ENCODE measurements at regions not wholly inside any gene's neighbourhood (a gene's known extent, or its start where the extent isn't known, plus 50 kb on each side); places are given as distances from the start of the nearest gene placed in this dataset.

DNA sequence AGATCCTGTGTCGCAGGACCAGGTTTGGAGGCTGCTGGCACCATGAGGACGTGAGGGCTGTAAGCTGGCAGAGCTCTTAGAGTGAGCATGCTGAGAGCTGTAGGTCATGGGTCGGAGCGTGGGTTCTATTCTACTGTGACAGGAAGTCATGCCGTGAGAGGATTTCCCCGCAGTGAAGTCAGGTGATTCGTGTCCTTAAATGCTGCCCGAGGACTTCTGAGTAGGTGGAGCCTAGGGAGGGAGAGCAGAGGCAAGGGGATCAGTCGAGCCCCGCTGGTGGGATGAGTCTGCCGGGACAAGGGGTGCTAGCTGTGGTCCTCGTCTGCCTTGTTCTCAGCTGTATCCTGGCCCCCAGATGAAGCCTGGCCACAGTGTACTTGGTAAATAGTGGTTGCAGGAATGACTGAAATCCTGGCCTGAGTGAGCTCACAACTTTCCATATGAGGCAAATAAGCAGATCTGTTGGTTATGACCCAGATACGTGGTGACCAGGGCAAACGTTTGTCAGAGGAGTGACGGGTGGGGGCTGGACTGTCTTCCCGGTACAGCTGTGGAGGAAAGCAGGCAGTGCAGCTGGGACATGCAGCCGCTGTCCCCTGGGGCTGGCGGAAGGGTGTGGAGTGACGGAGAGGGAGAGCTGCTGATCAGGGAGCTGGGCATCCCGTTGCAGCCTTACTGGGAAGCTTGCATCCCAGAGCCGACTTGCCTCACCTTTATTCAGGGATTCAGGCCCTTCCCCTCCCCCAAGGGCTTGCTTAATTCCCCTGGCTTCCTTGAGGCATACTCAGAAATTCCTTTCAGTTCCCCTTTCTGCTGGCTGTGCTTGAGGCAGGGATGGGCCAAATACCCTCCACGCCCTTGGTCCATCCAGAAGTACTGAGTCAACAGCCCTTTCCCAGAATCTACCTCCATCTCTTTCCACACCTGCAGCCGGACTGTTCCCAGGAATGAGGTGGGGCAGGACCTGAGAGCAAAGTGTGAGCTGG, 250.9 kb upstream of the RREB1 start:
- no peaks in the 10 kb centered on the region for H3K9me2 ChIP-seq (ENCODE audit: insufficient read depth, low read length)
- ChIA-PET CTCF (ENCODE audit: unreplicated experiment) (no interaction called here), POLR2A (no interaction called here)
- H2AFZ ChIP-seq (ENCODE audit: low read length): no peak overlapping the region
- no TSS peak for BruUV-seq (replicated peaks)
- no peak overlapping the region for H3K4me2 ChIP-seq (ENCODE audit: low read length)
- H3K79me2 ChIP-seq (ENCODE audit: insufficient read depth, low read depth, low read length): no peaks in the 10 kb centered on the region
- no peak overlapping the region for H3K27ac ChIP-seq (ENCODE audit: low read depth, low read length, poor library complexity, severe bottlenecking)
- intact Hi-C loops (cut with micrococcal nuclease; ENCODE audit: unreplicated experiment): no loop called here
- no peaks in the 10 kb centered on the region for H3K4me1 ChIP-seq (ENCODE audit: insufficient read depth, low read length, poor library complexity, severe bottlenecking)
- no peaks in the 10 kb centered on the region for H3K9me3 ChIP-seq (ENCODE audit: low read length)
- H3K36me3 ChIP-seq (ENCODE audit: insufficient read depth, low read length): no peaks in the 10 kb centered on the region
- no peak overlapping the region for H3K4me3 ChIP-seq (ENCODE audit: low read depth, low read length, poor library complexity, severe bottlenecking)
- TF ChIP-seq, protein P1, sequence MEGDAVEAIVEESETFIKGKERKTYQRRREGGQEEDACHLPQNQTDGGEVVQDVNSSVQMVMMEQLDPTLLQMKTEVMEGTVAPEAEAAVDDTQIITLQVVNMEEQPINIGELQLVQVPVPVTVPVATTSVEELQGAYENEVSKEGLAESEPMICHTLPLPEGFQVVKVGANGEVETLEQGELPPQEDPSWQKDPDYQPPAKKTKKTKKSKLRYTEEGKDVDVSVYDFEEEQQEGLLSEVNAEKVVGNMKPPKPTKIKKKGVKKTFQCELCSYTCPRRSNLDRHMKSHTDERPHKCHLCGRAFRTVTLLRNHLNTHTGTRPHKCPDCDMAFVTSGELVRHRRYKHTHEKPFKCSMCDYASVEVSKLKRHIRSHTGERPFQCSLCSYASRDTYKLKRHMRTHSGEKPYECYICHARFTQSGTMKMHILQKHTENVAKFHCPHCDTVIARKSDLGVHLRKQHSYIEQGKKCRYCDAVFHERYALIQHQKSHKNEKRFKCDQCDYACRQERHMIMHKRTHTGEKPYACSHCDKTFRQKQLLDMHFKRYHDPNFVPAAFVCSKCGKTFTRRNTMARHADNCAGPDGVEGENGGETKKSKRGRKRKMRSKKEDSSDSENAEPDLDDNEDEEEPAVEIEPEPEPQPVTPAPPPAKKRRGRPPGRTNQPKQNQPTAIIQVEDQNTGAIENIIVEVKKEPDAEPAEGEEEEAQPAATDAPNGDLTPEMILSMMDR (conservative IDR thresholded peaks at IDR 0.05; ENCODE audit: low read length): no peak
- DNase-seq (ENCODE audit: low spot score): no peak
- H4K20me1 ChIP-seq (ENCODE audit: insufficient read depth, low read length): no peaks in the 10 kb centered on the region

DNA sequence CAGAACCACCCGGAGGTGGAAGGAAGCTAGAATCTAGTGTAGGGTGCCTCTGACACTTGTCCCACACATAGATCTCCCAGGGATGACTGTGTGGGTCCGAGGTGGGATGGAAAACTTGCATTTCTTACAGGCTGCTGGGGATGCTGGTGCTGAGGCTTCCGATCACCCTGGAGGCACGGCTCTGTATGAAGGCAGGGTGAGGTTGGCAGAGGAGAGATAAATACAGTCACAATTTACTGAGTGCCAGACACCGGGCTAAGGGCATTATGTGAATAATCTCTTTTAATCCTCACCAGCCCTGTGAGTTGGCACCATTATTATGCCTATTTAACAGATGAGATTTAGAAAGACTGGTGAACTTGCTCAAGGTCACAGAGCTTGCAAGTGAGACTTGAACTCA, 250.2 kb upstream of the RREB1 start:
- POLR2A ChIA-PET: no interaction called here
- intact Hi-C loops (cut with micrococcal nuclease; ENCODE audit: unreplicated experiment): no loop called here
- Histone ChIP-seq H3K27ac (ENCODE audit: low read depth, low read length, poor library complexity, severe bottlenecking) (no peak overlapping the region), H3K9me2 (ENCODE audit: insufficient read depth, low read length) (no peaks in the 10 kb centered on the region), H3K79me2 (ENCODE audit: insufficient read depth, low read depth, low read length) (no peaks in the 10 kb centered on the region), H3K4me2 (ENCODE audit: low read length) (no peak overlapping the region), H3K36me3 (ENCODE audit: insufficient read depth, low read length) (no peaks in the 10 kb centered on the region), H3K4me3 (ENCODE audit: low read depth, low read length, poor library complexity, severe bottlenecking) (no peak overlapping the region), H4K20me1 (ENCODE audit: insufficient read depth, low read length) (no peaks in the 10 kb centered on the region), H3K4me1 (ENCODE audit: insufficient read depth, low read length, poor library complexity, severe bottlenecking) (no peaks in the 10 kb centered on the region), H3K9me3 (ENCODE audit: low read length) (no peaks in the 10 kb centered on the region), H2AFZ (ENCODE audit: low read length) (no peak overlapping the region)
- no TSS peak for BruUV-seq (replicated peaks)
- CTCF ChIA-PET (ENCODE audit: unreplicated experiment): no interaction called here
- no peak for DNase-seq (ENCODE audit: low spot score)
- TF ChIP-seq EZH2phosphoT487 (IDR thresholded peaks at IDR 0.05; ENCODE audit: borderline replicate concordance, low read depth, low read length): no peak

DNA sequence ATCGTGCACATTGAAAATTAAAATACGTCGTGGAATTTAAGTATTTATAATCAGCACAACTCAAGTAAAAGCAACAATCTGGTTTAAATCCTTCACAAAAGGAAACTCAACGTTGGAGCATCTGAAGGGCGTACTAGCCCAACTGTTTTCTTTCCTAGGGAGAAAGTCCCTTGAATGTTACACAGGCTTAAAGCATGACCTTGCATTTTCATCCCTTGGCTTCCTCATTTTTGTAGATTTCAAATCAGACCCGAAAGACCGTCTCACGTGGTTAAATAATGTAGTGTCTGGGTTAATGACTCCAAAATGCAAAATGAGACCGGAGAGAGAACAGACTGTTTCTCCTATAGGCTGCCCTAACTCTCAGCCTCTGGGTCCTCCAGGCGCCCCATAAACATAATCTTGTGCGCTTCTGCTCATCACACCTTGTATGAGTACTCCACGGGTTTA, 249.2 kb upstream of the RREB1 start:
- H4K20me1 ChIP-seq (ENCODE audit: insufficient read depth, low read length): no peaks in the 10 kb centered on the region
- no peak overlapping the region for H3K27ac ChIP-seq (ENCODE audit: low read depth, low read length, poor library complexity, severe bottlenecking)
- H2AFZ ChIP-seq (ENCODE audit: low read length): no peak overlapping the region
- no peaks in the 10 kb centered on the region for H3K9me3 ChIP-seq (ENCODE audit: low read length)
- H3K4me3 ChIP-seq (ENCODE audit: low read depth, low read length, poor library complexity, severe bottlenecking): no peak overlapping the region
- no peaks in the 10 kb centered on the region for H3K36me3 ChIP-seq (ENCODE audit: insufficient read depth, low read length)
- intact Hi-C loops (cut with micrococcal nuclease; ENCODE audit: unreplicated experiment): no loop called here
- DNase-seq (ENCODE audit: low spot score): no peak
- no peak overlapping the region for H3K4me2 ChIP-seq (ENCODE audit: low read length)
- CTCF ChIA-PET (ENCODE audit: unreplicated experiment): no interaction called here
- POLR2A ChIA-PET: no interaction called here
- no peaks in the 10 kb centered on the region for H3K9me2 ChIP-seq (ENCODE audit: insufficient read depth, low read length)
- no TSS peak for BruUV-seq (replicated peaks)
- H3K79me2 ChIP-seq (ENCODE audit: insufficient read depth, low read depth, low read length): no peaks in the 10 kb centered on the region
- H3K4me1 ChIP-seq (ENCODE audit: insufficient read depth, low read length, poor library complexity, severe bottlenecking): no peaks in the 10 kb centered on the region
- TF ChIP-seq, protein P1 (conservative IDR thresholded peaks at IDR 0.05; ENCODE audit: low read length): no peak
- TF ChIP-seq EZH2phosphoT487 (IDR thresholded peaks at IDR 0.05; ENCODE audit: borderline replicate concordance, low read depth, low read length): no peak
